ENCODE measurements at regions not wholly inside any gene's neighbourhood (a gene's known extent, or its start where the extent isn't known, plus 50 kb on each side); places are given as distances from the start of the nearest gene placed in this dataset.

DNA sequence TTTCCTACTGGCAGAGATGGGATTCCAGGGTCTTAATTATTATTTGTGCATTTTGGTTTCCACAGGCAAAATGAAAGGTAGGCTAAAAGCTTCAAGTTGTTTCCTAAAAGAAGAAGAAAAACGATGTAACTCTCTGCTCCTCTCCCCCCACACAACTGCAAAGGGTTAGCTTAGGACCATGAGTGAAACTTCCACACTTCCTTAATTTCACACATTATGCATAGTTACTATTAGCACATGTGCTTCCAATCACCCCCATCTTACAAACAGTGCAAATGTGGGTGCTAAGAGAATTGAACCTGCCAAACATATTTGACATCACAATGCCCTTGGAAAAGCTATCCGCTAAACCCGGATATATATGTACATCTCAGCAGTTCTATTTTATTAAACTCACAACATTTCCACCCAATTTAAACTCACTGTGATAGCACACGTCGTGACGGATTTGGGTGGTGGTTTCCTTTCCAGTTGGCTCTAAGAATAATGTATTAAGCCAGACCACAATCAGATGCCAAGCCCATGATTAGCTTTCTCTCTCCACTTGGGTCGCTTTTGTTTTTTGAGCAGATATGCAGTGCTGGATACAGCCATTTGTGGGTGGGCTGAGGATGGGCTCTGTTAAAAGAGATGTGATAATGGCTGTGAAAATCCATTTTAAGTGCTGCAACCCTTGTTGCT lies 245.0 kb upstream of the POU2AF2 start:
- Mint-ChIP-seq H3K27me3 (peaks cover 15% of the 10 kb centered on the region), H3K4me3 (no peak overlapping the region), H3K36me3 (ENCODE audit: insufficient read depth) (no peaks in the 10 kb centered on the region), H3K4me1 (no peaks in the 10 kb centered on the region), H3K27ac (ENCODE audit: low read depth) (no peak overlapping the region), H3K9me3 (no peaks in the 10 kb centered on the region)
- ATAC-seq (replicated peaks; ENCODE audit: extremely low read depth, poor library complexity, severe bottlenecking): no peak
- no peak for DNase-seq (ENCODE audit: low spot score in 2 of 2)

- Mint-ChIP-seq H3K36me3 (ENCODE audit: insufficient read depth) (no peaks in the 10 kb centered on the region), H3K27me3 (no peaks in the 10 kb centered on the region), H3K4me3 (no peak overlapping the region), H3K9me3 (no peaks in the 10 kb centered on the region), H3K27ac (ENCODE audit: low read depth) (no peak overlapping the region), H3K4me1 (no peaks in the 10 kb centered on the region)
- DNase-seq (ENCODE audit: low spot score in 2 of 2) (no peak), ATAC-seq (replicated peaks; ENCODE audit: extremely low read depth, poor library complexity, severe bottlenecking) (no peak)
Measured at GRCh38 chr11:110992481-110992880, 253.0 kb upstream of the POU2AF2 start.

DNA sequence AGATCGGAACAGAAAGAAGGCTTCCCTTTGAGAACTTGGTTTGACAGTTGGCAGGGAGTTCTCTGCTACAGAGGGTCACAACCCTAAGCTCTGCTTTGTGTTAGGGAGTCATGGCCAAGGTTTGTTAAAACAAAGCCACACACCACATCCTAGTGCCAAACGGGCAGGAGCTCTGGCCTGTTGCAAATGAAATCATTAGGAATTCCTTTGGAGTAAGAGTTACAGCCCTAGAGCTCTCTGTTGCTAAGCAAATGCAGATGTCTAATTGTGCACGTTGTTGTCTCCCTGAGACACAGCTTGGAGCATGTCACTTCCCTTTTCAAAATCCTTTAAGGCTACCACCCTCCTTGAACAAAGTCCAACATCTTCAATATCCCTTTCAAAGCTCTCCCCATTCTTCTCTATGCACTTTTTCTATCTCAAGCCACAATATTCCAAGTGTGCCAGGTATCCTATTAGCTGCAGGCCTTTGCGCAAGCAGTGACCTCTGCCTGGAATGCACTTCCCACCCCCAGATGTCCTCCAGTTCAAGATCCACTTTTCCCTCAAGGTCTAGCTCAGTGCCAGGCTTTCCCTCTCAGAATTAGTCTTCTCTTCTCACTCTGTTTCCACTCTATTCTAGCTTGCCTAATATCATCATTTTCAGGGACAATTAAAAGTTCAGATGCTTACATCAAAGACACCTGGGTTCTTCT lies 253.7 kb upstream of the POU2AF2 start:
- DNase-seq (ENCODE audit: low spot score in 2 of 2) (no peak), ATAC-seq (replicated peaks; ENCODE audit: extremely low read depth, poor library complexity, severe bottlenecking) (no peak)
- Mint-ChIP-seq H3K36me3 (ENCODE audit: insufficient read depth) (no peaks in the 10 kb centered on the region), H3K9me3 (no peaks in the 10 kb centered on the region), H3K4me1 (no peaks in the 10 kb centered on the region), H3K27ac (ENCODE audit: low read depth) (no peak overlapping the region), H3K4me3 (no peak overlapping the region), H3K27me3 (no peaks in the 10 kb centered on the region)

GRCh38 chr11:110990311-110990710 lies 255.2 kb upstream of the POU2AF2 start:
- Mint-ChIP-seq H3K36me3 (ENCODE audit: insufficient read depth) (no peaks in the 10 kb centered on the region), H3K4me3 (no peak overlapping the region), H3K27ac (ENCODE audit: low read depth) (no peak overlapping the region), H3K9me3 (no peaks in the 10 kb centered on the region), H3K27me3 (no peaks in the 10 kb centered on the region), H3K4me1 (no peaks in the 10 kb centered on the region)
- ATAC-seq (replicated peaks; ENCODE audit: extremely low read depth, poor library complexity, severe bottlenecking): no peak
- no peak for DNase-seq (ENCODE audit: low spot score in 2 of 2)

DNA sequence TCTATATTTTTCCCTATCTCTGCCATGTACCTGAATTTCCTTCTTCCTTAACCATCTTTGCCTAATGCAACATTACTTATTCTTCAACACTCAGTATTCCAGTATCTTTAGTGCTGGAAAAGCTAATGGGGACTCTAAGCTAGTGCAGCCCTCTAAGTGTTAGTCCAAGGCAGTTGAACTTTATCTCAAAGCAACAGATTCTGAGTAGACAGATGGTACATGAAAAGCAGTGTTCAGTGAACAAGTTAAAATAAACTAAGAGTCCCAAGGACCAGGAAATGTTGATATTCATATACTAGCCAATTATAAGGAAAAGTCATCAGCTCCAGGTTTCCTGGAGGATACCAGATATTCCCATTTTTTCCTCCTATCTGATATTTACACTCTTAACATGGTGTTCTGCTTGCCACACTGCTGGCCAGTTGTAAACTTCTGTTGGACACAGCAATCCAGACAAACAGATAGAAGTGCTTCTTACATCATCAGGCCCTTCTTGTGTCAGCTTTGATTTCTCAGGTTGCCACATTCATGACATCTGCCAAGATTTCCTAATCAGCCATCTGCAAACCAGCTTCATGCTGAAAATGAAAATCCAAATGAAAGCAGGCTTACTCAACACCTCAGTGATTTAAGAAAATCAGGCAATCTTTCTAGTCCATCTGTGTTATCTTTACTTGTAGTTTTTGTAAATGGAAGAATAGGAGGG lies 255.9 kb upstream of the POU2AF2 start:
- no peaks in the 10 kb centered on the region for H3K4me1 Mint-ChIP-seq
- H3K9me3 Mint-ChIP-seq: no peaks in the 10 kb centered on the region
- no peak overlapping the region for H3K27ac Mint-ChIP-seq (ENCODE audit: low read depth)
- DNase-seq (ENCODE audit: low spot score in 2 of 2) (no peak), ATAC-seq (replicated peaks; ENCODE audit: extremely low read depth, poor library complexity, severe bottlenecking) (no peak)
- H3K4me3 Mint-ChIP-seq: no peak overlapping the region
- H3K36me3 Mint-ChIP-seq (ENCODE audit: insufficient read depth): no peaks in the 10 kb centered on the region
- no peaks in the 10 kb centered on the region for H3K27me3 Mint-ChIP-seq

DNA sequence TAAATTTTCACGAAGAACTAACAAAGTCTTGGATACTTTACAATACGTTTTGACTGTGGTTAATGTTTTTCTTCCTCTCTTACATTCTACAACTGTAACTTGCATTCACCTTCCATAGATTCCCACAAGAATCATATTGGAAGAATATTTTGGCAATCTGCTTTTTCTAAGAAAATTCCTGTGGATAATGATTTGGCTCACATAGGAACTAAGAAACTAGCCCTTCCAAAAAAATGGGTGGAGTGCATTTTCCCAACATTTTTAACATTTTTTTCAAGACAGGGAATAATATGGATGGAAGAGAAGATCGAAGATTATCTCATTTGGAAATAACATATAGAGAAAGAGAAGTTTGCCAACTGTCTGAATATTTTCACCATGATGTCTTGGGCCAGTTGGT lies 256.9 kb upstream of the POU2AF2 start:
- H3K27me3 Mint-ChIP-seq: no peaks in the 10 kb centered on the region
- H3K27ac Mint-ChIP-seq (ENCODE audit: low read depth): no peak overlapping the region
- no peaks in the 10 kb centered on the region for H3K9me3 Mint-ChIP-seq
- no peak overlapping the region for H3K4me3 Mint-ChIP-seq
- no peak for DNase-seq (ENCODE audit: low spot score in 2 of 2)
- no peak for ATAC-seq (replicated peaks; ENCODE audit: extremely low read depth, poor library complexity, severe bottlenecking)
- H3K36me3 Mint-ChIP-seq (ENCODE audit: insufficient read depth): no peaks in the 10 kb centered on the region
- no peaks in the 10 kb centered on the region for H3K4me1 Mint-ChIP-seq

DNA sequence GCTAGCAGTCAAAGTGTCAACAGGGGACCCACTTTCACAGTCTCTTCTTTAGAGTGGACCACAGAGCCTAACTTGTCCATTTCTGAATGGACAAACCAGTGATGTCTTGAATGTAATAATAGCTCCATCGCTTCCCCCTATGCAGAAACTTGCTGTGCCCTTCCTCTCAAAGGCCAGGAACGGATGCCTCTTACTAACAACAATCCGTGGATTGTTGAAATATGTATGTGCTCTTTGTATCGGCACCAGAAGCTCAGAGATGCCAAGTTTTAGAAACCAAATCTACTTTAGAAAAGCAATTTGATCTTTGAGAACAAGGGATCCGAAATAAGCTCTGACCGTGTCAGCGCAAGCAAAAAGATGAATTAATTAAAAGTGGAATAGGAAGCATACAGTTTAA lies 259.5 kb upstream of the POU2AF2 start:
- Mint-ChIP-seq H3K27ac (ENCODE audit: low read depth) (no peak overlapping the region), H3K36me3 (ENCODE audit: insufficient read depth) (no peaks in the 10 kb centered on the region), H3K9me3 (no peaks in the 10 kb centered on the region), H3K4me1 (no peaks in the 10 kb centered on the region), H3K4me3 (no peak overlapping the region), H3K27me3 (no peaks in the 10 kb centered on the region)
- DNase-seq (ENCODE audit: low spot score in 2 of 2): no peak
- no peak for ATAC-seq (replicated peaks; ENCODE audit: extremely low read depth, poor library complexity, severe bottlenecking)

- Mint-ChIP-seq H3K27me3 (no peaks in the 10 kb centered on the region), H3K4me3 (no peak overlapping the region), H3K9me3 (no peaks in the 10 kb centered on the region), H3K4me1 (no peaks in the 10 kb centered on the region), H3K36me3 (ENCODE audit: insufficient read depth) (no peaks in the 10 kb centered on the region), H3K27ac (ENCODE audit: low read depth) (no peak overlapping the region)
- ATAC-seq (replicated peaks; ENCODE audit: extremely low read depth, poor library complexity, severe bottlenecking): no peak
- DNase-seq (ENCODE audit: low spot score in 2 of 2): no peak
Measured at GRCh38 chr11:110985547-110985946, 260.0 kb upstream of the POU2AF2 start.

DNA sequence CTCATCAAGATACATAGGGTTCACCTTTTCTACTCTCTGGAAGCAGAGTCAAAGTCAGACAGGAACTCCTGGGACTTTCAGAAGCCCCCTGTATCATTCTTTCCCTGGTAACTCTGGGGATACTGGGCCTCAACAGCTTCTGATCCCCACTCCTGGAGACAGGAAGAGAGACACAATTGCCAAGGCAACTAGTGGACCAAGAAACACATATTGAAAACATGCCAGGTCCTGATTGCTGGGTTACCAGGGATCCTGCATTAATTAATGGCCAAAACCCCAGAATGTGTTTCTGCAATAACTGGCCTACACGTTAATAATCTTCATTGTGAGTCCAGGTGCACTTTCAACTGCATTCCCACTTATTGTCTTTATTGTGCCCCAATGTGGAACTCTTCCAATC lies 260.8 kb upstream of the POU2AF2 start:
- Mint-ChIP-seq H3K4me3 (no peak overlapping the region), H3K9me3 (peaks cover under 1% of the 10 kb centered on the region), H3K36me3 (ENCODE audit: insufficient read depth) (no peaks in the 10 kb centered on the region), H3K27me3 (no peaks in the 10 kb centered on the region), H3K4me1 (no peaks in the 10 kb centered on the region), H3K27ac (ENCODE audit: low read depth) (no peak overlapping the region)
- ATAC-seq (replicated peaks; ENCODE audit: extremely low read depth, poor library complexity, severe bottlenecking) (no peak), DNase-seq (ENCODE audit: low spot score in 2 of 2) (no peak)

GRCh38 chr11:110984147-110984546 lies 261.4 kb upstream of the POU2AF2 start:
- H3K9me3 Mint-ChIP-seq: peaks cover 6% of the 10 kb centered on the region
- no peak for ATAC-seq (replicated peaks; ENCODE audit: extremely low read depth, poor library complexity, severe bottlenecking)
- H3K4me3 Mint-ChIP-seq: no peak overlapping the region
- H3K36me3 Mint-ChIP-seq (ENCODE audit: insufficient read depth): no peaks in the 10 kb centered on the region
- DNase-seq (ENCODE audit: low spot score in 2 of 2): no peak
- no peaks in the 10 kb centered on the region for H3K27me3 Mint-ChIP-seq
- no peak overlapping the region for H3K27ac Mint-ChIP-seq (ENCODE audit: low read depth)
- H3K4me1 Mint-ChIP-seq: no peaks in the 10 kb centered on the region

GRCh38 chr11:110982214-110982613 lies 263.3 kb upstream of the POU2AF2 start:
- H3K9me3 Mint-ChIP-seq: peaks cover 6% of the 10 kb centered on the region
- H3K36me3 Mint-ChIP-seq (ENCODE audit: insufficient read depth): no peaks in the 10 kb centered on the region
- H3K27me3 Mint-ChIP-seq: no peaks in the 10 kb centered on the region
- no peak for DNase-seq (ENCODE audit: low spot score in 2 of 2)
- H3K27ac Mint-ChIP-seq (ENCODE audit: low read depth): no peak overlapping the region
- no peak overlapping the region for H3K4me3 Mint-ChIP-seq
- no peak for ATAC-seq (replicated peaks; ENCODE audit: extremely low read depth, poor library complexity, severe bottlenecking)
- H3K4me1 Mint-ChIP-seq: no peaks in the 10 kb centered on the region

DNA sequence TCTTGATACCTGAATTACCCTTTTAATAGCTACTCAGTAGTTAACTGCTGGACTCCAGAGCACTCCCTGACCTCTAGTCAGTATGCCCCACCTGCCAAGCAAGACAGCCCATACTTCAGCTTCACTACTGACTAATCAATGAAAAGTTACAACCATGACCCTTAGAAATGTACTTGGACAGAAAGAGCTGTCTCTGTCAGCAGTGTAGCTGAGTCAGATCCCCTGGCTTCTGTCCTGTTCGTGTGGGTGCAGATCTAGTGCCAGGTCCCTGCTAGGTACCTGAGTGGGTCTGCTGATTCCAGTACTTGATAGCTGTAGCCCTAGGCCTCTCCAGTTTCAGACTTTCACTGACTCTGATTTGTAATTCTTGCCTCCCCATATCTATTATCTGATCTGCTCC lies 265.8 kb upstream of the POU2AF2 start:
- Mint-ChIP-seq H3K36me3 (ENCODE audit: insufficient read depth) (no peaks in the 10 kb centered on the region), H3K27me3 (no peaks in the 10 kb centered on the region), H3K4me1 (no peaks in the 10 kb centered on the region), H3K9me3 (peaks cover 6% of the 10 kb centered on the region), H3K4me3 (no peak overlapping the region), H3K27ac (ENCODE audit: low read depth) (no peak overlapping the region)
- no peak for DNase-seq (ENCODE audit: low spot score in 2 of 2)
- ATAC-seq (replicated peaks; ENCODE audit: extremely low read depth, poor library complexity, severe bottlenecking): no peak

DNA sequence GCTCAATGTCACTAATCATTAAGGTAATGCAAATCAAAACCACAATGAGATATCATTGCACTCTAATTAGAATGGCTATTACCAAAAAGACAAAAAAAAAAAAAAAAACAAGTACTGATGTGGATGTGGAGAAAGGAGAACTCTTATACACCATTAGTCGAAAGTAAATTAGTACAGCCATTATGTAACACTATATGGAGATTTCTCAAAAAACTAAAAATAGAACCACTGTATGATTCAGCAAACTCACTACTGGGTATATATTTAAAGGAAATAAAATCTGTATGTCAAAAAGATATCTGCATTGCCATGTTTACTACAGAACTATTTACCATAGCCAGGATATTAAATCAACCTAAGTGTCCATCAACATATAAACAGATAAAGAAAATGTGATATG lies 265.4 kb upstream of the ARHGAP20 start:
- no peak overlapping the region for H3K4me3 Mint-ChIP-seq
- H3K36me3 Mint-ChIP-seq (ENCODE audit: insufficient read depth): no peaks in the 10 kb centered on the region
- no peak for DNase-seq (ENCODE audit: low spot score in 2 of 2)
- no peaks in the 10 kb centered on the region for H3K27me3 Mint-ChIP-seq
- H3K9me3 Mint-ChIP-seq: peaks cover 6% of the 10 kb centered on the region
- H3K27ac Mint-ChIP-seq (ENCODE audit: low read depth): no peak overlapping the region
- ATAC-seq (replicated peaks; ENCODE audit: extremely low read depth, poor library complexity, severe bottlenecking): no peak
- H3K4me1 Mint-ChIP-seq: no peaks in the 10 kb centered on the region
